GM19351 (cell line): ENCODE measurements at regions not wholly inside any gene's neighbourhood (a gene's known extent, or its start where the extent isn't known, plus 50 kb on each side); places are given as distances from the start of the nearest gene placed in this dataset.
A peak's percentile ranks its signal among the peaks of the same experiment; 100 is the strongest.
"Not testable (repeated sequence)": the region's sequence is repeated elsewhere in the genome, so short reads cannot be mapped to it uniquely, and the experiment has no call there.

Source experiments
- ATAC-seq: cut with Tn5 transposase; IDR thresholded peaks from one replicate; pipeline ENCODE4 v1.9.1; 2021; ENCODE audit warnings: mild to moderate bottlenecking, moderate library complexity; ENCODE audit not compliant: unreplicated experiment

- ATAC-seq: no peak
Measured at GRCh38 chr3:40745381-40746106, 220.8 kb downstream of the ZNF621 start.

- no peak for ATAC-seq
Measured at GRCh38 chr3:40751666-40752065, 226.9 kb downstream of the ZNF621 start.

GRCh38 chr3:40752492-40752891 lies 227.7 kb downstream of the ZNF621 start:
- no peak for ATAC-seq

GRCh38 chr3:40753291-40753770 lies 228.6 kb downstream of the ZNF621 start:
- ATAC-seq: no peak

GRCh38 chr3:40753951-40754350 lies 229.2 kb downstream of the ZNF621 start:
- no peak for ATAC-seq

GRCh38 chr3:40754994-40755393 lies 230.2 kb downstream of the ZNF621 start:
- no peak for ATAC-seq

GRCh38 chr3:40756500-40756899 lies 231.7 kb downstream of the ZNF621 start:
- no peak for ATAC-seq

GRCh38 chr3:40762771-40763170 lies 238.0 kb downstream of the ZNF621 start:
- ATAC-seq: not testable (repeated sequence)

- ATAC-seq: no peak
Measured at GRCh38 chr3:40763807-40764206, 239.0 kb downstream of the ZNF621 start.

GRCh38 chr3:40764747-40765146 lies 240.0 kb downstream of the ZNF621 start:
- no peak for ATAC-seq

GRCh38 chr3:40765884-40766283 lies 241.1 kb downstream of the ZNF621 start:
- ATAC-seq: peak; percentile 66

GRCh38 chr3:40766396-40766795 lies 241.6 kb downstream of the ZNF621 start:
- ATAC-seq: peak; percentile 55

- no peak for ATAC-seq
Measured at GRCh38 chr3:40768046-40768445, 243.3 kb downstream of the ZNF621 start.

GRCh38 chr3:40768536-40768935 lies 243.8 kb downstream of the ZNF621 start:
- no peak for ATAC-seq

- ATAC-seq: no peak
Measured at GRCh38 chr3:40770061-40770460, 245.3 kb downstream of the ZNF621 start.

GRCh38 chr3:40771112-40771511 lies 246.4 kb downstream of the ZNF621 start:
- no peak for ATAC-seq

GRCh38 chr3:40779039-40779438 lies 254.3 kb downstream of the ZNF621 start:
- no peak for ATAC-seq

- ATAC-seq: no peak
Measured at GRCh38 chr3:40780291-40780924, 255.6 kb downstream of the ZNF621 start.

GRCh38 chr3:40780925-40781406 lies 256.2 kb downstream of the ZNF621 start:
- ATAC-seq: no peak

GRCh38 chr3:40782111-40782721 lies 257.5 kb downstream of the ZNF621 start:
- no peak for ATAC-seq

GRCh38 chr3:40790746-40791145 lies 266.0 kb downstream of the ZNF621 start:
- ATAC-seq: no peak

- ATAC-seq: no peak
Measured at GRCh38 chr3:40793730-40794129, 269.0 kb downstream of the ZNF621 start.
